ENCODE measurements at regions not wholly inside any gene's neighbourhood (a gene's known extent, or its start where the extent isn't known, plus 50 kb on each side); places are given as distances from the start of the nearest gene placed in this dataset.

DNA sequence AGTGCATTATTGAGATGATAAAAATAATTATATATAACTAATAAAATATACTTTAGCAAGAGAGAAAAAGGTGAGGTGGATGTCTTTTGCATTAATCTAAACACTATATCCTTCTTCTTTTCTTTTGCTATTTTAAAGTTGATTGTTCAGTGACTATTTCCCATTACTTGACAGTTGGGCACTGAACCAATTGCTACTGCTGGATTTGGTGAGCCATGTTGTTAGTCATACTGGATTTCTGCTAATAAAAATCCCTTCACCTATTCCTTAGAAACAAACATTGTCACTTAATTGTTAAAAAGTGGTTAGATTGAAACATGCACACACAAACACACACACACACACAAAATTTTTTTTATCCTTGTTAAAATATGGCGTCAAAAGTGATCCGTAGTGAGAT lies 251.6 kb upstream of the ALG10 start:
- Histone ChIP-seq H3K27ac (ENCODE audit: low read depth, low read length) (no peak overlapping the region), H3K4me1 (ENCODE audit: control insufficient read depth in 1 of 2, insufficient read depth in 2 of 2, low read length in 2 of 2) (no peaks in the 10 kb centered on the region), H3K36me3 (ENCODE audit: control insufficient read depth in 1 of 2, insufficient read depth in 2 of 2, low read length in 2 of 2) (no peaks in the 10 kb centered on the region), H3K27me3 (ENCODE audit: insufficient read depth, low read length) (no peaks in the 10 kb centered on the region), H3K9ac (ENCODE audit: low read length) (no peak overlapping the region), H3K9me2 (ENCODE audit: insufficient read depth) (no peaks in the 10 kb centered on the region), H4K20me1 (ENCODE audit: insufficient read depth) (no peaks in the 10 kb centered on the region), H3K9me3 (ENCODE audit: control insufficient read depth in 1 of 2, insufficient read depth in 1 of 2, low read depth in 1 of 2, low read length in 2 of 2) (peaks cover 7 to 26% of the 10 kb centered on the region in 2 experiments; a peak in 2 of 4 replicates), H3K4me3 (replicated peaks in 1 of 2; ENCODE audit: low read depth in 1 of 2, low read length in 2 of 2) (no peak overlapping the region), H2AFZ (ENCODE audit: low read depth, low read length, poor library complexity, severe bottlenecking) (no peak overlapping the region), H3K79me2 (ENCODE audit: insufficient read depth, low read length) (no peaks in the 10 kb centered on the region), H3K4me2 (ENCODE audit: low read length) (no peak overlapping the region)
- DNase-seq (ENCODE audit: low read depth, low spot score): no peak
- ChIA-PET RAD21 (ENCODE audit: low non-redundant PET in 1 of 2, low total read pairs in 2 of 2, uncharacterized antibody in 2 of 2, unreplicated experiment in 2 of 2) (no interaction called here), POLR2A (no interaction called here), CTCF (no interaction called here)
- intact Hi-C loops (cut with micrococcal nuclease): no loop called here
- BruUV-seq (replicated peaks): no TSS peak
- no peak for ATAC-seq
- TF ChIP-seq EZH2 (IDR thresholded peaks at IDR 0.05) (no peak), TCF7L2 (IDR thresholded peaks at IDR 0.05; ENCODE audit: borderline replicate concordance, extremely low read depth, insufficient read depth, insufficient read length) (no peak), ATF3 (IDR thresholded peaks at IDR 0.05) (no peak), CBX3 (IDR thresholded peaks at IDR 0.05; ENCODE audit: low read depth) (no peak)

GRCh38 chr12:33771889-33772288 lies 250.4 kb upstream of the ALG10 start:
- ChIA-PET POLR2A (no interaction called here), RAD21 (ENCODE audit: low non-redundant PET in 1 of 2, low total read pairs in 2 of 2, uncharacterized antibody in 2 of 2, unreplicated experiment in 2 of 2) (no interaction called here), CTCF (no interaction called here)
- Histone ChIP-seq H3K27me3 (ENCODE audit: insufficient read depth, low read length) (no peaks in the 10 kb centered on the region), H3K9ac (ENCODE audit: low read length) (no peak overlapping the region), H3K27ac (ENCODE audit: low read depth, low read length) (no peak overlapping the region), H3K4me1 (ENCODE audit: control insufficient read depth in 1 of 2, insufficient read depth in 2 of 2, low read length in 2 of 2) (no peaks in the 10 kb centered on the region), H4K20me1 (ENCODE audit: insufficient read depth) (no peaks in the 10 kb centered on the region), H3K36me3 (ENCODE audit: control insufficient read depth in 1 of 2, insufficient read depth in 2 of 2, low read length in 2 of 2) (no peaks in the 10 kb centered on the region), H3K9me2 (ENCODE audit: insufficient read depth) (no peaks in the 10 kb centered on the region), H3K9me3 (ENCODE audit: control insufficient read depth in 1 of 2, insufficient read depth in 1 of 2, low read depth in 1 of 2, low read length in 2 of 2) (peaks cover 7 to 22% of the 10 kb centered on the region in 2 experiments; a peak in 2 of 4 replicates), H3K4me2 (ENCODE audit: low read length) (no peak overlapping the region), H3K79me2 (ENCODE audit: insufficient read depth, low read length) (no peaks in the 10 kb centered on the region), H3K4me3 (replicated peaks in 1 of 2; ENCODE audit: low read depth in 1 of 2, low read length in 2 of 2) (no peak overlapping the region), H2AFZ (ENCODE audit: low read depth, low read length, poor library complexity, severe bottlenecking) (no peak overlapping the region)
- no peak for ATAC-seq
- intact Hi-C loops (cut with micrococcal nuclease): no loop called here
- DNase-seq (ENCODE audit: low read depth, low spot score): no peak
- no TSS peak for BruUV-seq (replicated peaks)
- no peak for TF ChIP-seq FOSL1 (IDR thresholded peaks at IDR 0.05; ENCODE audit: low read depth)
- no peak for TF ChIP-seq ZNF274 (IDR thresholded peaks at IDR 0.05; ENCODE audit: low read depth, low read length)
- no peak for TF ChIP-seq POLR2A (IDR thresholded peaks at IDR 0.05; ENCODE audit: borderline replicate concordance, extremely low read depth, insufficient read depth, insufficient read length)
- TF ChIP-seq ZBTB33 (IDR thresholded peaks at IDR 0.05; ENCODE audit: extremely low read depth, insufficient replicate concordance, low read length): no peak
- no peak for TF ChIP-seq ZFX (IDR thresholded peaks at IDR 0.05)
- TF ChIP-seq YY1 (IDR thresholded peaks at IDR 0.05; ENCODE audit: extremely low read depth, insufficient replicate concordance, low read depth, low read length): no peak
- no peak for TF ChIP-seq CTCF (IDR thresholded peaks at IDR 0.05 in 2 of 3, conservative IDR thresholded peaks at IDR 0.05 in 1 of 3; ENCODE audit: borderline replicate concordance in 1 of 3, insufficient read depth in 1 of 3, low read depth in 2 of 3, low read length in 2 of 3)
- TF ChIP-seq ELF1 (IDR thresholded peaks at IDR 0.05; ENCODE audit: borderline replicate concordance, low read depth): no peak
- TF ChIP-seq MAX (IDR thresholded peaks at IDR 0.05): no peak
- TF ChIP-seq EZH2phosphoT487 (IDR thresholded peaks at IDR 0.05; ENCODE audit: borderline replicate concordance): no peak
- no peak for TF ChIP-seq SP1 (IDR thresholded peaks at IDR 0.05; ENCODE audit: low read depth)
- no peak for TF ChIP-seq CBX3 (IDR thresholded peaks at IDR 0.05; ENCODE audit: low read depth)

Data from HCT116 (cell line).